ENCODE measurements at regions not wholly inside any gene's neighbourhood (a gene's known extent, or its start where the extent isn't known, plus 50 kb on each side); places are given as distances from the start of the nearest gene placed in this dataset.

GRCh38 chr3:41102750-41103149 lies 96.6 kb upstream of the CTNNB1 start:
- WGBS, 2 experiments (ENCODE audit: low coverage in 1 of 2, low lambda C conversion rate in 2 of 2, missing lambda C conversion rate in 2 of 2): 27 to 42% methylated on average over 3 of the region's 3 CpGs
- Histone ChIP-seq H4K20me1 (ENCODE audit: insufficient read depth) (no peaks in the 10 kb centered on the region), H3K9ac (no peak overlapping the region), H3K36me3 (ENCODE audit: low read depth) (no peaks in the 10 kb centered on the region), H3K4me2 (ENCODE audit: unreplicated experiment) (no peak overlapping the region), H3F3A (ENCODE audit: insufficient read depth) (no peaks in the 10 kb centered on the region), H3K4me3 (no peak overlapping the region), H3K27me3 (replicated peaks; ENCODE audit: insufficient read depth) (no peaks in the 10 kb centered on the region), H3K79me2 (ENCODE audit: insufficient read depth) (no peaks in the 10 kb centered on the region), H2AFZ (no peak overlapping the region), H3K9me2 (ENCODE audit: insufficient read depth) (no peaks in the 10 kb centered on the region), H3K27ac (no peak overlapping the region), H3K9me3 (ENCODE audit: low read depth) (no peaks in the 10 kb centered on the region), H3K4me1 (ENCODE audit: insufficient read depth) (no peaks in the 10 kb centered on the region)
- DNase-seq: no peak
- in situ Hi-C loops (cut with MboI): no loop called here
- TF ChIP-seq EZH2 (IDR thresholded peaks at IDR 0.05; ENCODE audit: insufficient read depth, poor library complexity, severe bottlenecking): no peak
- TF ChIP-seq EZH2phosphoT487 (IDR thresholded peaks at IDR 0.05; ENCODE audit: insufficient read depth, low read depth): no peak

- Histone ChIP-seq H3K9me3 (ENCODE audit: low read depth) (no peaks in the 10 kb centered on the region), H3K4me3 (no peak overlapping the region)
Measured at GRCh38 chr3:41103200-41103599, 96.1 kb upstream of the CTNNB1 start.

GRCh38 chr3:41104147-41104546 lies 95.2 kb upstream of the CTNNB1 start:
- Histone ChIP-seq H3K27me3 (replicated peaks; ENCODE audit: insufficient read depth) (no peaks in the 10 kb centered on the region), H3K4me3 (no peak overlapping the region), H4K20me1 (ENCODE audit: insufficient read depth) (no peaks in the 10 kb centered on the region), H3K9me2 (ENCODE audit: insufficient read depth) (no peaks in the 10 kb centered on the region), H3K4me2 (ENCODE audit: unreplicated experiment) (no peak overlapping the region), H2AFZ (no peak overlapping the region), H3K27ac (no peak overlapping the region), H3K9ac (no peak overlapping the region), H3K79me2 (ENCODE audit: insufficient read depth) (no peaks in the 10 kb centered on the region), H3K9me3 (ENCODE audit: low read depth) (no peaks in the 10 kb centered on the region), H3K4me1 (ENCODE audit: insufficient read depth) (no peaks in the 10 kb centered on the region), H3F3A (ENCODE audit: insufficient read depth) (no peaks in the 10 kb centered on the region), H3K36me3 (ENCODE audit: low read depth) (no peaks in the 10 kb centered on the region)
- DNase-seq: no peak
- in situ Hi-C loops (cut with MboI): no loop called here
- TF ChIP-seq EZH2phosphoT487 (IDR thresholded peaks at IDR 0.05; ENCODE audit: insufficient read depth, low read depth): no peak
- no peak for TF ChIP-seq EZH2 (IDR thresholded peaks at IDR 0.05; ENCODE audit: insufficient read depth, poor library complexity, severe bottlenecking)
- 40% methylated on average over 3 of the region's 3 CpGs for WGBS, 2 experiments (ENCODE audit: low coverage in 1 of 2, low lambda C conversion rate in 2 of 2, missing lambda C conversion rate in 2 of 2)

More at GRCh38 chr3:41103200-41103599, 96.1 kb upstream of the CTNNB1 start:
- Histone ChIP-seq H3K27ac (no peak overlapping the region), H3K4me2 (ENCODE audit: unreplicated experiment) (no peak overlapping the region), H3K27me3 (replicated peaks; ENCODE audit: insufficient read depth) (no peaks in the 10 kb centered on the region), H3K36me3 (ENCODE audit: low read depth) (no peaks in the 10 kb centered on the region), H3F3A (ENCODE audit: insufficient read depth) (no peaks in the 10 kb centered on the region), H2AFZ (no peak overlapping the region), H3K9me2 (ENCODE audit: insufficient read depth) (no peaks in the 10 kb centered on the region), H3K4me1 (ENCODE audit: insufficient read depth) (no peaks in the 10 kb centered on the region), H3K79me2 (ENCODE audit: insufficient read depth) (no peaks in the 10 kb centered on the region), H3K9ac (no peak overlapping the region), H4K20me1 (ENCODE audit: insufficient read depth) (no peaks in the 10 kb centered on the region)
- 48 to 69% methylated on average over 2 of the region's 2 CpGs for WGBS, 2 experiments (ENCODE audit: low coverage in 1 of 2, low lambda C conversion rate in 2 of 2, missing lambda C conversion rate in 2 of 2)
- TF ChIP-seq EZH2 (IDR thresholded peaks at IDR 0.05; ENCODE audit: insufficient read depth, poor library complexity, severe bottlenecking) (no peak), EZH2phosphoT487 (IDR thresholded peaks at IDR 0.05; ENCODE audit: insufficient read depth, low read depth) (no peak)
- DNase-seq: no peak
- in situ Hi-C loops (cut with MboI): no loop called here

DNA sequence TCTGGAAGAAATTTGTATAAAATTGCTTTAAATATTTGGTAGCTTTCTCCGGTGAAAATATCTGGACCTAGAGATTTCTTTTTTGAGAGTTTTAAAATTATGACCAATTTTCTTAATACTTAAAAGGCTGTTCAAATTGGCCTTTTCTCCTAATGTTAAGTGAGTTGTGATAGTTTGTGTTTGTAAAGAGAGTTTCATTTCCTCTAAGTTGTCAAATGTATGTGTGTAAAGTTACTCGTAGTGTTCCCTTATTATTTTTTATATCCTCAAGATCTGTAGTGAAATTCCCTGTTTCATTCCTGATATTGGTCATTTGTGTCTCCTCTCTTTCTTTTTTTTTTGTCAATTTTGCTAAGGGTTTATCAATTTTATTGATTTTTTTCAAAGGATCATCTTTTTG lies 92.6 kb upstream of the CTNNB1 start:
- H3K4me2 ChIP-seq (ENCODE audit: unreplicated experiment): no peak overlapping the region
- no peaks in the 10 kb centered on the region for H3K27me3 ChIP-seq (replicated peaks; ENCODE audit: insufficient read depth)
- no peak overlapping the region for H3K9ac ChIP-seq
- no peaks in the 10 kb centered on the region for H3K9me2 ChIP-seq (ENCODE audit: insufficient read depth)
- H3K36me3 ChIP-seq (ENCODE audit: low read depth): no peaks in the 10 kb centered on the region
- H4K20me1 ChIP-seq (ENCODE audit: insufficient read depth): no peaks in the 10 kb centered on the region
- no peaks in the 10 kb centered on the region for H3F3A ChIP-seq (ENCODE audit: insufficient read depth)
- no peak for DNase-seq
- no peak overlapping the region for H3K27ac ChIP-seq
- 76 to 82% methylated on average over 2 of the region's 2 CpGs for WGBS, 2 experiments (ENCODE audit: low coverage in 1 of 2, low lambda C conversion rate in 2 of 2, missing lambda C conversion rate in 2 of 2)
- H2AFZ ChIP-seq: no peak overlapping the region
- TF ChIP-seq EZH2phosphoT487 (IDR thresholded peaks at IDR 0.05; ENCODE audit: insufficient read depth, low read depth): no peak
- TF ChIP-seq EZH2 (IDR thresholded peaks at IDR 0.05; ENCODE audit: insufficient read depth, poor library complexity, severe bottlenecking): no peak
- H3K4me1 ChIP-seq (ENCODE audit: insufficient read depth): no peaks in the 10 kb centered on the region
- H3K9me3 ChIP-seq (ENCODE audit: low read depth): no peaks in the 10 kb centered on the region
- no peak overlapping the region for H3K4me3 ChIP-seq
- H3K79me2 ChIP-seq (ENCODE audit: insufficient read depth): no peaks in the 10 kb centered on the region
- in situ Hi-C loops (cut with MboI): no loop called here

DNA sequence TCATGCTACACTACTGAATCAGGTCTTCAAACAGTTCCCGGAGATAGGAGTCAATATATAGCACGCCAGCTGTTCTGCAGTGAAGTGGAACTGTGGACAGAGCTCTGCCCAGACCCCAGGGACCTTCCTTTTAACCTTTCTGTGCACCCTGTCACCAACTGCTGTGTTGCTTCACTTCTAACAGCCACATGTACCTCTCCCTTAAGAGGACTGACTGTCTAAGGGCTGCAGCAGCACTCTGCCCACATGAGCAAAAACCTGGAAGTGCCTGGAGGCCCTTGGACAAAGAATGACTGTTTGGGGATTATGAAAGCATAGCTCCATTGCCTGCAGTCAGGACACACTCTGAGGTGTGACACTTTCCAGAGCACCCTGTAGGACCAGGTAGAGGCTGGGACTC lies 88.3 kb upstream of the CTNNB1 start:
- Histone ChIP-seq H2AFZ (no peak overlapping the region), H3K4me1 (ENCODE audit: insufficient read depth) (no peaks in the 10 kb centered on the region), H4K20me1 (ENCODE audit: insufficient read depth) (no peaks in the 10 kb centered on the region), H3K27ac (no peak overlapping the region), H3K36me3 (ENCODE audit: low read depth) (no peaks in the 10 kb centered on the region), H3K4me2 (ENCODE audit: unreplicated experiment) (no peak overlapping the region), H3K9me3 (ENCODE audit: low read depth) (no peaks in the 10 kb centered on the region), H3K27me3 (replicated peaks; ENCODE audit: insufficient read depth) (no peaks in the 10 kb centered on the region), H3K9ac (no peak overlapping the region), H3K9me2 (ENCODE audit: insufficient read depth) (no peaks in the 10 kb centered on the region), H3K79me2 (ENCODE audit: insufficient read depth) (no peaks in the 10 kb centered on the region), H3K4me3 (no peak overlapping the region), H3F3A (ENCODE audit: insufficient read depth) (no peaks in the 10 kb centered on the region)
- TF ChIP-seq EZH2 (IDR thresholded peaks at IDR 0.05; ENCODE audit: insufficient read depth, poor library complexity, severe bottlenecking): no peak
- no peak for TF ChIP-seq EZH2phosphoT487 (IDR thresholded peaks at IDR 0.05; ENCODE audit: insufficient read depth, low read depth)
- 33 to 60% methylated on average over 2 of the region's 2 CpGs for WGBS, 2 experiments (ENCODE audit: low coverage in 1 of 2, low lambda C conversion rate in 2 of 2, missing lambda C conversion rate in 2 of 2)
- no peak for DNase-seq
- in situ Hi-C loops (cut with MboI): no loop called here
